NCI-H2196 treated with DMSO at 0.1 percent for 48 hours (cell line): ENCODE measurements at regions not wholly inside any gene's neighbourhood (a gene's known extent, or its start where the extent isn't known, plus 50 kb on each side); places are given as distances from the start of the nearest gene placed in this dataset.

Source experiments
- DNase-seq: peaks from one replicate; lab custom pipeline; 2025; ENCODE audit not compliant: unreplicated experiment; lab: John Stamatoyannopoulos, UW

DNA sequence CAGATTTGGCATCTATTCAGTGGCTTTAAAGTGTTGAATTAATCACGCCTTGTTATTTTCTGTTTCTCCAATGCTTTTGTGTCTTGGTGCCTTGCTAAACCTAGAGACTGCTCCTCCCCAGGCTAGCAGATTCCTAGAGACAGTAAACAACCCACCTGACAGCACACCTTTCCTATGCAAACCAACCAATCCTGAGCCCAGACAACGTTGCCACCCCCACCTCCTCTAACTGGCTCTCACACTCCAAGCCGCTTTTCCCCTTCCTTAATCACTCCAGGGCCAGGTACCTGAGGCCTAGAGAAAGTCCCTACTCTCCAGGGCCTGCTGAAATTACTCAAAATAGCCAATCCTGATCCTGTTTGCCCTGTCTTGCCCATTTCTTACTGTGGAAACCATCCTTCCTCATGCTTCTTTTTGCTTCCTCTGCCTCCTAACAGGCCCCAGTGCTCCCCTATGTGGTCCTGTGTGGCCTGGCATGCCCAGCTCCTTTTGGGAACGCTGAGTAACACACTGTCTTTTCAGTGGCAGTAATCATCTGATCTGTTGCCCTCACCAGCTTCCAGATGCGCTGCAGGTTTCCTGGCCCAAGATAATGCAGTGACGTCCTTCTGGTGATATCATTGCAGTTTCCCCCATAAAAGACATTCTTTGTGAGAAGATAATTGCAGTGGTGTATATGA is 53.4 kb downstream of the GAS1 start:
- DNase-seq, result no peak

DNA sequence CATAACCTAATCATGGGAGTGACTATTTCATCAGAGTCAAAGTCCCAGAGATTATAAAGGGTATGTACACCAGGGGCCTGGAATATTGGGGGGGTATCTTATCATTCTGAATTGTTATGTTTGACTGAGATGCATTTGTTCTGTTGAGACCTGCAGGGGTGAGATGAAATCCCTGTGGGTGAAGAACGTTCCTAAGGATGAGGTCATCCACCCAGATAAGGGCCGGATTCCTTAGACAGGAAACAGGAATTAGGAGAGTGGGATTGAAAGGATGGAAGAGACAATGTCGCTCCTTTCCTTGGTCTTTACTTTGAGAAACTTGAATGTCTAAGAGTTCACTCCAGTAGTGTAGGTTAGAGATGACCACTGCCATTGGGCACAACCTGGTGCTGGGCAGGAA is 54.7 kb downstream of the GAS1 start:
- DNase-seq, result no peak

DNA sequence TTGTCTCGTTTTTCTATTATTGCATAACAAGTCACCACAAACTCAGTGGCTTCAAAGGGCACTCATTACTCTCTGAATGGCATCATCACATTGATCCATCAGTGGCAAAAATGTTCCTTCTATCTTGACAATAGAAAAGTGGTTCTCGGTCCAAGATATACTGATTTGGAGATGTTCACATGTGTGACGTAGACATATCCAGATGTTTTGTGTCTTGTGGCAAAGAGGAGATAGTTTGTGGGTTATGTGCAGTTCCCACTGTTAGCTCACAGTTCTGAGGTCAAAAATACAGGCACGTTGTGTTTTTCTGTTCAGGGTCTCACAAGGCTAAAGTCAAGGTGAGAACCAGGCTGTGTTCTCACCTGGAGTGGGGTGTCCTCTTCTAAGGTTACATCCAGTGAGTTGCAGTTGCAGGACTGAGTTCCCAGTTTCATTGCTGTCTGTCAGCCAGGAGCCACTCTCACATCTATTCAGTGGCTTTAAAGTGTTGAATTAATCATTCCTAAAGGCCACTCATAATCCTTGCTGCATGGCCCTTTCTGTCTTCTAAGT is 55.3 kb downstream of the GAS1 start:
- no peak for DNase-seq

GRCh38 chr9:86891091-86891490 is 56.2 kb downstream of the GAS1 start:
- DNase-seq, result no peak

- no peak for DNase-seq
Observed at GRCh38 chr9:86885232-86885631, 62.1 kb downstream of the GAS1 start.

DNA sequence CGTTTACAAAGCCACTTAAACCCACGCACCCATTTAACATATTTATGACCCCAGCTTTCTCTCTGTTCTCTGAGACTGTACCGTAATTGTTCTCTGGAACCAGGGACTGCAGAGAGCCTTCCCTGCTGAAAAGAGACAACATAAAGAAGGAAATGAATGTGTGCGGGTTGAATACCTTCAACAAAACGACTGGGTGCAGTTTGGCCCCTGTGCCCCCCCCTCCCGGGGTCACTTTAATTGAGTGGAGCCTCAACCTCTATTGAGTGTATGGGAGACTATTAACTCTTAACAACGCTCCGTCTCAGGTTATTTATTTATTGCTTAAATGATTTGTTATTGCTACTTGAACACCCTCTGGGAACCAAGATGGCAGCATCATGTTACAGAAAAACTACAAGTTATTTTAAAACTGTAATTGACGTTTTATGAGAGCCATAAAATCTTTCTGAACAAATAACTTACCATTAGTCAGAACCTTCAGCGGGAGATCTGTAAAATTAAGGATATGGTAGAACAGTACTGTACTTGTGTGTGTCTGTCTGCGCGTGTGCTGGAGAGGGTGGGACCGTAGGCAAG is 70.6 kb downstream of the GAS1 start:
- no peak for DNase-seq

DNA sequence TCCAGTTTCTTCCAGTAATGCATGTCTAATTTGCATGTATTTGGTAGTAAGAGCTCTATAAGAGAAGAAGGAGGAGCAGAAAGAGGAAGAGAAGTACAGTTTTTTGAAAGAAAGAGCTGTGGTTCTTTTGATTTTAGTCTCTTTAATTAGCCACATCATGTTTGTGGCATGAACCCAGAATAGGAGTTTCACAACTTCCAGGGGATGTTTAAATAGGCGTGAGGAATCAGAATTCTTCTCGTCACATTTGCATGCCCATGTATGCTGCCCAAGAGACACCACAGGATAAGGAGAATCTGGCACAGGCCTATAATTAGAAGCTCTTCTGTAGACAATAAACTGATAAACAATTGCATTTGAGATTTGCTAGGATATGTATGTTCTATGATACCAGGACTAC is 78.7 kb downstream of the GAS1 start:
- DNase-seq, result no peak

GRCh38 chr9:86867804-86868313 is 79.4 kb downstream of the GAS1 start:
- DNase-seq, result no peak

- DNase-seq, result no peak
Observed at GRCh38 chr9:86865952-86866351, 81.4 kb downstream of the GAS1 start.

DNA sequence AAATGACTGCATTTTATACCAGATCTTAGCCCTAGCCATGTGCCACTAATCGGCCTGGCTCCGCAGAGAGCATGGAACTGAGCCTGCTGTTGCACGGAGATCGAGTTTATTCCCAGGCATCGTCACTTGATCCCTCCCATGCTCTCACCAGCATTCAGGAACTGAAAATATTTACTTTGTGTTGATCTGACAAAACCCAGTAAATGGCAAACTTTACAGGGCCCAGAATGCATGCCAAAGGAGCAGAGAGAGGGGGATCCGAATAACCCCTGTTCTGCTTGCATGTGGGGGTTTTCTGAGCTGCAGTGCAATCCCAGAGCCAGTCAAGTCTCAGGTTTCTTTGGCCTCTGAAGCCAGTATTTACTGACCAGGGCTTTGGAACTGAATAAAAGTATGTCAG is 87.3 kb downstream of the GAS1 start:
- no peak for DNase-seq

DNA sequence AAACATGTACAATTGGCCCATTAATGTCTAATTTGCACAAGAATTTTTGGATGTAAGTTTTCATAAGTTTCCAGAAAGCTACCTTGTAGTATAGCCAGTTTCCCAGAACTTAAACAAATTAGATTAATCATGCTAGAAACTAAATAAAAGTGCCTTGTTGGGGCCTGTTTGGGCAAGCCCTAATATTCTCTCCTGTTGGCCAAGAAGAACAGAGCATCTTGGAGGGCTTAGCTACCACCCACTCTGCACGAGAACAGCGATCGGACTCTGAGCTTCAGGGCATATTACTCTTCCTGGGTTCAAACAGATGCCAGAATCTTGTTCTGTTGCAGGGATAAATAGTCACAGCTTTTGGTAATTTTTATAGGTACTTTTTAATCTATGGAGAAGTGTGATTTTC is 88.2 kb downstream of the GAS1 start:
- no peak for DNase-seq

DNA sequence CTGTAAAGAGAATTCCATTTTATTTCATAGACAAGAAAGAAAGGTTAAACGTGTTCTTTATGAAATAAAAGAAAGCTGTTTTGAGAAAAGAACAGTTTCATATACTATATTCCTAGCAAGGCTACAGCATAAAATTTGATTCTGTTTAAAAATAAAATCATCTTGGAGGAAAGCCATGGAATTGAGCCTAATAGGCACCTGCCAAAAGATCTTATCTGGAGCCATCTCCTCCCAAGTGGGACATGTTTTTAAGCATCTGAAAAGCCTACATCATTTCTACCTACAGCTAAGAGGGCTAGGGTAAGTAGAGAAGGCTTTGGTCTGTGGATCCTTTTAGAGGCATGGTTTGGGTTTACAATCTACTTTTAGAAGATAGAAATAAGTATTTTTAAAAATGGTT is 89.3 kb downstream of the GAS1 start:
- no peak for DNase-seq

GRCh38 chr9:86856259-86856658 is 91.0 kb downstream of the GAS1 start:
- DNase-seq, result no peak

DNA sequence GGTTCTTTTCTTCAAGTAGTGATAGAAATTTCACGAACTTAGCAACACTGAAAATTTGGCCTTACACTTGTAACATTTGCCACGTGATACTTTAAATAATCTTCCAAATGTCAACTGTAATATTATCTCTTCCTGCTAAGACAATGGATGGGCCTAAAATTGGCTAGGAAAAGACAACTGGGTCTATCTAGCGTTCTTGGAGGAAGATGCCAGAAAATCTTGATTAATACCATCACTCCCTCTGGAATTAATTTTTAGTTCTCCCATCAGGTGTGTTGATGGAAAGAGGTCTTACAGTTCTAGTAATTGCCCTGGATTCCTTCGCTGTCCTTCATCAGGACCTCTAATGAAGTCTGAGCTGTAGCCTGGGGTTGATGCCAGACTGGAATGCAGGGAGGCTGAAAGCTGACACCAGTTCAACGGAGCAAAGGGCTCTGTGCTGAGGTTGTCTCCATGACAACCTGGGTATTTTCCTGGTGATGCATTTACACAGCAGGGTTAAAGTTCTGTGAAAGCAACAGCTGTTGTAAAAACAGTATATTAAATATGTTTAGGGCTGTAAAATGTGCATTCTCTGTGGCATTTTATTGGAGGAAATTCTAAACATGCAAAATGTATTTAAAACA is 92.3 kb downstream of the GAS1 start:
- DNase-seq, result peak; percentile 66

DNA sequence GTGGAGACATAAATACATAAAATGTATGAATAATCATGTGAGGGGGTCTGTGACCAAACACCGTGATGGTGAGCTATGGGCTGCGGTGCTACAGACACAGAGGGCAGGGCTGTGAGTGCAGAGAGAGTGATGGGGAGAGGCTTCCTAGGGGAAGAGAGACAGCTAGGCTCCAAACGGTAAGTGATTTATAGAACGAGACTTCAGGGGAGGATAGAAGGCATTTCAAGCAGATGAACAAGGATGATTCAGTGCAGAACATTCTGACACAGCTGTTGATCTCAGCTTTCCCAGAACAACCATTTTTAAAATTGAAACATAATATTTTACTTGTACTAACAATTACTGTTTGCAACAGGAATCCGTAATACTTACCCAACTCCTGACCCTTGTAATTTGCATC is 100.7 kb downstream of the GAS1 start:
- no peak for DNase-seq

DNA sequence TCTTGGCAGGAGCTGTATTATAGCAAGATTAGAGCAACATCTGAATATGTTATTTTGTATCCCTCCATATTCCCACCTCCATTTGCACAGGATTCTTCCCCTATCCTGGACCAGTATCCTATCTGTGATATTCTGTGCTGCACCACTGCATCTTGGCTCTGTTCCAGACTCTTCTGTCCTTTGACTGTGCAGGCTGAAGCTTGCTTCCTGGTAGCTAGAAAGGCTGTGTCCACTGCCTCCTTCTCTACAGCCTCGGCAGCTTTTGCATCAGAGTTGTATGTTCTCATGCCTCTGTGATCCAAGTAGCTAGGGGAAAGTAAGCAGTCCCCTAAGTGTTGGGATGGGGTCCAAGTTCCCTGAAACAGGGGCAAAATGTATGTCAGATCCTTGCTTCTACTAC is 104.1 kb downstream of the GAS1 start:
- DNase-seq, result no peak

GRCh38 chr9:86842573-86842972 is 104.7 kb downstream of the GAS1 start:
- no peak for DNase-seq

DNA sequence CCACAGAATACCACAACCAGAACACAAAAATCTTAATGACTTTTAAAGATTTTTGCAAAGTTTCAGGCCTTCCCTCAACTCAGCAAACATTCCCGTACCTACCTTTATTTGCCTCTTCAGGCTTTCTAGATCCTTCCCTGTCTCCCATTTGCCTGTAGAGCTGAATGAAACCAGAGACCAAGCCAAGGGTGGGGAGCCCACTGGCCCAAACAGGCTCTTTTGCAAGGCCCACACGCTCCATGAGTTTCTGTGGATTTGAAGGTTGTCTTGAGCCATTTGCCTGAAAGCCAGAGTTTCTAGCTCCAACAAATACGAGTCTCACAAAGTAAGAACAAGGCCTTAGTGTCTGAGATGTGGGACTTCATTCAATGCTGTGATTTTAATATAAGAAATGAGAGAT is 107.8 kb downstream of the GAS1 start:
- DNase-seq, result no peak

- DNase-seq, result no peak
Observed at GRCh38 chr9:86838519-86839497, 108.5 kb downstream of the GAS1 start.

GRCh38 chr9:86837345-86837744 is 110.0 kb downstream of the GAS1 start:
- DNase-seq, result no peak

DNA sequence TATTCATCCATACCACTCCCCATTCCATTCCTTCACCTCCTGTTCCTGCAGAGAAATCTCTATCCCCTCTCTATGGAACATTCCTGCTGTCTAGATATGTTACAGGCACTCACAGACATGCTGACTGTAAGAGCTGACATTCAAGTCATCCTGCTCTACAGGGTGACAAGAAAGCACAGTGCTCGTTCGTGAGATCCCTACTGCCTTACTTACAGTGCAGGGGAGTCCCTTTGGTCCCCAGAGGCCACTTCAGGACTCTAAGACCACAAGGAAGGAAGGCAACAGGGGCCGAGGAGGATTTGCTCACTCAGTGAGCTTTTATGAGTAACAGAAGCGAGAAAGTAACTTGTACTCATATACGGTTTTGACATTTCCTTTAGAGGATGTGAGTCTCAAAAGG is 110.5 kb downstream of the GAS1 start:
- DNase-seq, result no peak
